ENCODE measurements at regions not wholly inside any gene's neighbourhood (a gene's known extent, or its start where the extent isn't known, plus 50 kb on each side); places are given as distances from the start of the nearest gene placed in this dataset.

GRCh38 chr13:73369095-73369494, 310.3 kb downstream of the KLF5 start:
- H3K4me3 ChIP-seq, result no peak overlapping the region
- DNase-seq, result no peak
- no peaks in the 10 kb centered on the region for H3K27me3 ChIP-seq
- intact Hi-C loops (cut with DNase I), result no loop called here
- H3K9ac ChIP-seq (ENCODE audit: low read depth in 2 of 2, low read length in 2 of 2), result no peak overlapping the region
- no peaks in the 10 kb centered on the region for H3K36me3 ChIP-seq
- H3K27ac ChIP-seq, result peak overlapping the region; percentile 40
- H3K4me1 ChIP-seq, result peaks cover 4% of the 10 kb centered on the region
- TF ChIP-seq CTCF (IDR thresholded peaks at IDR 0.05), result no peak
- no peaks in the 10 kb centered on the region for H3K9me3 ChIP-seq

- Histone ChIP-seq H3K36me3 (no peaks in the 10 kb centered on the region), H3K4me3 (no peak overlapping the region), H3K9ac (ENCODE audit: low read depth in 2 of 2, low read length in 2 of 2) (peak overlapping the region in 1 of 2 donors; percentile 52), H3K4me1 (peaks cover 4% of the 10 kb centered on the region), H3K27me3 (no peaks in the 10 kb centered on the region), H3K27ac (peak overlapping the region; percentile 40), H3K9me3 (no peaks in the 10 kb centered on the region)
- intact Hi-C loops (cut with DNase I), result no loop called here
- TF ChIP-seq CTCF (IDR thresholded peaks at IDR 0.05), result no peak
- no peak for DNase-seq
Observed at GRCh38 chr13:73368608-73369007, 309.8 kb downstream of the KLF5 start.

GRCh38 chr13:73367886-73368285, 309.1 kb downstream of the KLF5 start:
- H3K4me1 ChIP-seq, result peaks cover 4% of the 10 kb centered on the region
- H3K27me3 ChIP-seq, result no peaks in the 10 kb centered on the region
- H3K27ac ChIP-seq, result peak overlapping the region; percentile 40
- no peak overlapping the region for H3K4me3 ChIP-seq
- no peak for TF ChIP-seq CTCF (IDR thresholded peaks at IDR 0.05)
- peak overlapping the region in 1 of 2 donors; percentile 14 for H3K9ac ChIP-seq (ENCODE audit: low read depth in 2 of 2, low read length in 2 of 2)
- H3K36me3 ChIP-seq, result no peaks in the 10 kb centered on the region
- no peaks in the 10 kb centered on the region for H3K9me3 ChIP-seq
- intact Hi-C loops (cut with DNase I), result no loop called here
- DNase-seq, result no peak

GRCh38 chr13:73366241-73366640, 307.4 kb downstream of the KLF5 start:
- no peak for DNase-seq
- no peak for TF ChIP-seq CTCF (IDR thresholded peaks at IDR 0.05)
- intact Hi-C loops (cut with DNase I), result no loop called here
- H3K4me3 ChIP-seq, result no peak overlapping the region
- peaks cover 4% of the 10 kb centered on the region for H3K4me1 ChIP-seq
- H3K9me3 ChIP-seq, result no peaks in the 10 kb centered on the region
- H3K27me3 ChIP-seq, result no peaks in the 10 kb centered on the region
- peak overlapping the region; percentile 80 for H3K27ac ChIP-seq
- peak overlapping the region in 1 of 2 donors; percentile 56 for H3K9ac ChIP-seq (ENCODE audit: low read depth in 2 of 2, low read length in 2 of 2)
- no peaks in the 10 kb centered on the region for H3K36me3 ChIP-seq

- H3K9me3 ChIP-seq, result no peaks in the 10 kb centered on the region
- intact Hi-C loops (cut with DNase I), result no loop called here
- peaks cover 4% of the 10 kb centered on the region for H3K4me1 ChIP-seq
- peak overlapping the region in 1 of 2 donors; percentile 56 for H3K9ac ChIP-seq (ENCODE audit: low read depth in 2 of 2, low read length in 2 of 2)
- H3K27ac ChIP-seq, result peak overlapping the region; percentile 80
- H3K27me3 ChIP-seq, result no peaks in the 10 kb centered on the region
- DNase-seq, result no peak
- H3K36me3 ChIP-seq, result no peaks in the 10 kb centered on the region
- no peak overlapping the region for H3K4me3 ChIP-seq
- TF ChIP-seq CTCF (IDR thresholded peaks at IDR 0.05), result no peak
Observed at GRCh38 chr13:73365681-73366080, 306.9 kb downstream of the KLF5 start.

GRCh38 chr13:73365252-73365651, 306.4 kb downstream of the KLF5 start:
- Histone ChIP-seq H3K27ac (peak overlapping the region; percentile 80), H3K36me3 (no peaks in the 10 kb centered on the region), H3K4me1 (peaks cover 4% of the 10 kb centered on the region), H3K4me3 (no peak overlapping the region), H3K9ac (ENCODE audit: low read depth in 2 of 2, low read length in 2 of 2) (peak overlapping the region in 1 of 2 donors; percentile 56), H3K9me3 (no peaks in the 10 kb centered on the region), H3K27me3 (no peaks in the 10 kb centered on the region)
- intact Hi-C loops (cut with DNase I), result no loop called here
- no peak for TF ChIP-seq CTCF (IDR thresholded peaks at IDR 0.05)
- DNase-seq, result no peak

Data from colonic mucosa (tissue), 4 donors.